ENCODE measurements at regions not wholly inside any gene's neighbourhood (a gene's known extent, or its start where the extent isn't known, plus 50 kb on each side); places are given as distances from the start of the nearest gene placed in this dataset.

DNA sequence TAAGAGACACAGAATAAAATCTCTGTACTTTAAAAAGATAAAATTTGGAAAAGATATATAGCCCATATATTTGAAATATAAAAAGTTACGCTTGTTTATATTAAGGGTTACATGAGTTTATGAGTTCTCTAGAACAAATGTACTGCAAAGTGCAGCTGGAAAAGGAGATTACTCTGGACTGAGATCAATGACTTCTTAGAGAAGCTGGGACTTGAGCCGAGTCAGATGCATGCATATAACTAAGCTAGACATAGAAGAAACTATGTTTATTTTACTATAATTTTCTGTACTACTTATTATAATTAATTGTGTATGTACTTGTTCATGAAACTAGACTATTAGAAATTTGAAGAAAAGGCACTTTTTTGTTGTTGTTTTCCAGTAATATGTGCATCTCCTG, 170.3 kb upstream of the NXPH2 start:
- FAIRE-seq (no peak), DNase-seq (ENCODE audit: low read depth) (no peak)
- Histone ChIP-seq H3K27me3 (ENCODE audit: control insufficient read depth, insufficient read depth, low read length) (no peaks in the 10 kb centered on the region), H3K36me3 (ENCODE audit: control insufficient read depth, insufficient read depth, low read length) (no peaks in the 10 kb centered on the region), H3K4me3 (ENCODE audit: low read depth, low read length) (no peak overlapping the region)
- TF ChIP-seq, protein P1, sequence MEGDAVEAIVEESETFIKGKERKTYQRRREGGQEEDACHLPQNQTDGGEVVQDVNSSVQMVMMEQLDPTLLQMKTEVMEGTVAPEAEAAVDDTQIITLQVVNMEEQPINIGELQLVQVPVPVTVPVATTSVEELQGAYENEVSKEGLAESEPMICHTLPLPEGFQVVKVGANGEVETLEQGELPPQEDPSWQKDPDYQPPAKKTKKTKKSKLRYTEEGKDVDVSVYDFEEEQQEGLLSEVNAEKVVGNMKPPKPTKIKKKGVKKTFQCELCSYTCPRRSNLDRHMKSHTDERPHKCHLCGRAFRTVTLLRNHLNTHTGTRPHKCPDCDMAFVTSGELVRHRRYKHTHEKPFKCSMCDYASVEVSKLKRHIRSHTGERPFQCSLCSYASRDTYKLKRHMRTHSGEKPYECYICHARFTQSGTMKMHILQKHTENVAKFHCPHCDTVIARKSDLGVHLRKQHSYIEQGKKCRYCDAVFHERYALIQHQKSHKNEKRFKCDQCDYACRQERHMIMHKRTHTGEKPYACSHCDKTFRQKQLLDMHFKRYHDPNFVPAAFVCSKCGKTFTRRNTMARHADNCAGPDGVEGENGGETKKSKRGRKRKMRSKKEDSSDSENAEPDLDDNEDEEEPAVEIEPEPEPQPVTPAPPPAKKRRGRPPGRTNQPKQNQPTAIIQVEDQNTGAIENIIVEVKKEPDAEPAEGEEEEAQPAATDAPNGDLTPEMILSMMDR (IDR thresholded peaks at IDR 0.05; ENCODE audit: insufficient read depth, low read length, severe bottlenecking), result no peak

DNA sequence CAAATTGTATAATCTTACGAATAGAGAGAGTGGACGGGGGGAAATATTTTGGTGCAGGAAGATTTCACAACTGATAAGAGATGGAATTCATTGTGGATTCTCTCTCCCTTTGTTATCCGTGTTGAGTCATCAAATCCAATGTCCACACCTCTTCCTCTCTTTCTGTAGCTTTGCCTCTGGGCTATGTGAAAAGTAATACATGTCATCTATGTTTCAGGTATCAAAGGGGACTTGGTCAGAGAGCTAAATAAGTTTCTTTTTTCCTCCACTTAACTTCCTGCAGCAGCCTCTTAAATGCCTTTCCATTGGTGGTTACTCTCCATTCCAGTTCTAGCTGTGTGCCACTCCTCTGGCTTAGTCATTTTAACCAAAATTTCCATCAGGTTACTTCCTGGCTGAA, 169.3 kb upstream of the NXPH2 start:
- H3K4me3 ChIP-seq (ENCODE audit: low read depth, low read length), result no peak overlapping the region
- no peaks in the 10 kb centered on the region for H3K36me3 ChIP-seq (ENCODE audit: control insufficient read depth, insufficient read depth, low read length)
- FAIRE-seq, result no peak
- peak; percentile 85 for DNase-seq (ENCODE audit: low read depth)
- H3K27me3 ChIP-seq (ENCODE audit: control insufficient read depth, insufficient read depth, low read length), result no peaks in the 10 kb centered on the region
- TF ChIP-seq, protein P1 (IDR thresholded peaks at IDR 0.05; ENCODE audit: insufficient read depth, low read length, severe bottlenecking), result no peak

DNA sequence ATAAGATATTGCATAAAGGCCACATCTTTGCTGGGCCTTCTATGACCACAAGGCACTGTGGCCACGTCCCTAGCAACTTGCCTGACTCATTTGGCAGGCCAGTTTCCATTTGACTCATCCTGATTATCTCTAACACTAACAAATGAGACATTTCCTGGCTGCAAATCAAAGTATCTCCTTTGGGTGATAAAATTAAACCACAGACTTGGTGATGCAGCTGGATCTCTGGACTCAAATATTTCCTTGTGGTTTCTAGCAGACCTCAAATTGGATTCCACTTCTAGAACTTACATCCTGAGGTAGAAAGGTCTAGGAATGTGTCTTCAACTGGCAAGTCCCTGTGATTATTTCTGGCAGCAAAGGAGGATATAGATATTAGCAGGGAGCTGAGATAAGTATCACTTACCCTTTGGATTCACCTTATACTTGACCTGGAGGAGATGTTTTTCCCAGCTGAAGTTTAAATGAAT, 167.9 kb upstream of the NXPH2 start:
- Histone ChIP-seq H3K27me3 (ENCODE audit: control insufficient read depth, insufficient read depth, low read length) (no peaks in the 10 kb centered on the region), H3K4me3 (ENCODE audit: low read depth, low read length) (no peak overlapping the region), H3K36me3 (ENCODE audit: control insufficient read depth, insufficient read depth, low read length) (no peaks in the 10 kb centered on the region)
- DNase-seq (ENCODE audit: low read depth), result peak; percentile 98
- FAIRE-seq, result no peak
- TF ChIP-seq, protein P1 (IDR thresholded peaks at IDR 0.05; ENCODE audit: insufficient read depth, low read length, severe bottlenecking), result no peak

DNA sequence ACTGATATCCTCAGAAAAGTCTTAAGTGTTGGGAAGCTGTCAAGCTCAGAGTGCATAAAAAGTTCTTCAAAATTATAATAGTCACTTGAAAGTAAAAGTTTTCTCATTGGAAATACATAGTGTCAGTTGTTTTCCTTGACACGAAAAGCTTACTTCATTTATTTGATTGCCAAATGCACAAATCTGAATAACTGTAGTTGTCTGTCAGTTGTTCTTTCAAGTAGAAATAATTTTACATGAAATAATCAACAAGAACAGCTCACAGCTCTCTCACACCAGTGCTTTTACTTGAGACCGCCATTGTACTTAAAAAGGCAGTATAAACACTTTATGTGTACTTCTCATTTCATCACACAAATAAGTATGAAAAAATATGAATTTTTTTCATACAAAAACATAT, 163.3 kb upstream of the NXPH2 start:
- DNase-seq (ENCODE audit: low read depth) (no peak), FAIRE-seq (no peak)
- H3K36me3 ChIP-seq (ENCODE audit: control insufficient read depth, insufficient read depth, low read length), result no peaks in the 10 kb centered on the region
- no peak overlapping the region for H3K4me3 ChIP-seq (ENCODE audit: low read depth, low read length)
- TF ChIP-seq, protein P1 (IDR thresholded peaks at IDR 0.05; ENCODE audit: insufficient read depth, low read length, severe bottlenecking), result no peak
- no peaks in the 10 kb centered on the region for H3K27me3 ChIP-seq (ENCODE audit: control insufficient read depth, insufficient read depth, low read length)

DNA sequence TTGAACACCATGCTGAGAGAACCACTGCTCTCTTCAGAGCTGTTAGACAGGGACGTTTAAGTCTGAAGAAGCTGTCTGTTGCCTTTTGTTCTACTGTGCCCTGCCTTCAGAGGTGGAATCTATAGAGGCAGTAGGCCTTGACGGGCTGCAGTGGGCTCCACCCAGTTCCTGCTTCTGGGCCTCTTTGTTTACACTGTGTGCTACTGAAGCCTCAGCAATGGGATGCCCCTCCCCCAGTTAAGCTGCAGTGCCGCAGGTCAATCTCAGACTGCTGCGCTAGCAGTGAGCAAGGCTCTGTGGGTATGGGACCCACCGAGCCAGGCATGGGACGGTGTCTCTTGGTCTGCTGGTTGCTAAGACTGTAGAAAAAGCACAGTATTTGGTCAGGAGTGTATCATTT, 162.3 kb upstream of the NXPH2 start:
- no peak for DNase-seq (ENCODE audit: low read depth)
- Histone ChIP-seq H3K36me3 (ENCODE audit: control insufficient read depth, insufficient read depth, low read length) (no peaks in the 10 kb centered on the region), H3K4me3 (ENCODE audit: low read depth, low read length) (no peak overlapping the region), H3K27me3 (ENCODE audit: control insufficient read depth, insufficient read depth, low read length) (no peaks in the 10 kb centered on the region)
- no peak for FAIRE-seq
- TF ChIP-seq, protein P1 (IDR thresholded peaks at IDR 0.05; ENCODE audit: insufficient read depth, low read length, severe bottlenecking), result no peak
